Right lobe of liver (tissue), 4 donors: ENCODE measurements at regions not wholly inside any gene's neighbourhood (a gene's known extent, or its start where the extent isn't known, plus 50 kb on each side); places are given as distances from the start of the nearest gene placed in this dataset.
"Not testable (repeated sequence)": the region's sequence is repeated elsewhere in the genome, so short reads cannot be mapped to it uniquely, and the experiment has no call there.

Source experiments
- POLR2A ChIP-seq: fragments of 450-650 bp; IDR thresholded peaks from one replicate; pipeline ENCODE4 v1.6.1; 2017; ENCODE audit warnings: antibody characterized with exemption, mild to moderate bottlenecking
- TF ChIP-seq, protein P1 (sequence below), 4 donors: fragments of 200-600 bp in 3 of 4; fragments of 450-650 bp in 1 of 4; IDR thresholded peaks; one replicate each; pipeline versions ENCODE4 v1.5.1 to v1.8.0; 2016 to 2022; ENCODE audit warnings: antibody characterized with exemption in 4 of 4, mild to moderate bottlenecking in 2 of 4
- donor health status: DM: no; HTN: no; CAD: no.
- donor health status: DM: no; HTN: no; CAD: no.
- donor health status: DM: no; HTN: yes; CAD: no.

DNA sequence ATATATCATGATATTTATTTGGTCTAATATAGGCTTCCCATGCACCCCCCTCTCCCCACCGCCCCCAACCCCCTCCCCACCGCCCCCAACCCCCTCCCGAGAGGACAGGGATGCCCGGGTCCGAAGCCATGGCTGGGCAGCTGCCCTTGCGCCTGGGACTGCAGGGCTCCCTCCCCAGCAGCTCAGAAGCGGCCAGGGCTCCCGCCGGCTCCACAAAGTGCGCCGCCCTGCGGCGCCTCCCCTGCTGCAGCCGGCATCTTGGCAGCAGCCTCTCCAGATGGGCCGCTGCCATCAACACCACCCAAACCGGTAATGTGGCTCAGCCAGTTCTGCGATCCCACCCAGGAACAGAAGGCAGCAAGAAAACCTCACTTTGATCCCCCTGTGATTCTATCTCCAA, 389.4 kb downstream of the SPATA31A1 start:
- TF ChIP-seq, protein P1, sequence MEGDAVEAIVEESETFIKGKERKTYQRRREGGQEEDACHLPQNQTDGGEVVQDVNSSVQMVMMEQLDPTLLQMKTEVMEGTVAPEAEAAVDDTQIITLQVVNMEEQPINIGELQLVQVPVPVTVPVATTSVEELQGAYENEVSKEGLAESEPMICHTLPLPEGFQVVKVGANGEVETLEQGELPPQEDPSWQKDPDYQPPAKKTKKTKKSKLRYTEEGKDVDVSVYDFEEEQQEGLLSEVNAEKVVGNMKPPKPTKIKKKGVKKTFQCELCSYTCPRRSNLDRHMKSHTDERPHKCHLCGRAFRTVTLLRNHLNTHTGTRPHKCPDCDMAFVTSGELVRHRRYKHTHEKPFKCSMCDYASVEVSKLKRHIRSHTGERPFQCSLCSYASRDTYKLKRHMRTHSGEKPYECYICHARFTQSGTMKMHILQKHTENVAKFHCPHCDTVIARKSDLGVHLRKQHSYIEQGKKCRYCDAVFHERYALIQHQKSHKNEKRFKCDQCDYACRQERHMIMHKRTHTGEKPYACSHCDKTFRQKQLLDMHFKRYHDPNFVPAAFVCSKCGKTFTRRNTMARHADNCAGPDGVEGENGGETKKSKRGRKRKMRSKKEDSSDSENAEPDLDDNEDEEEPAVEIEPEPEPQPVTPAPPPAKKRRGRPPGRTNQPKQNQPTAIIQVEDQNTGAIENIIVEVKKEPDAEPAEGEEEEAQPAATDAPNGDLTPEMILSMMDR (IDR thresholded peaks at IDR 0.05) = not testable (repeated sequence)
- not testable (repeated sequence) for TF ChIP-seq POLR2A
